ENCODE measurements at regions not wholly inside any gene's neighbourhood (a gene's known extent, or its start where the extent isn't known, plus 50 kb on each side); places are given as distances from the start of the nearest gene placed in this dataset.

GRCh38 chr1:98391175-98391574 is 270.3 kb upstream of the SNX7 start:
- H3K36me3 ChIP-seq (ENCODE audit: control insufficient read depth, insufficient read depth, low read length), result no peaks in the 10 kb centered on the region
- no peak for TF ChIP-seq CTCF (IDR thresholded peaks at IDR 0.05; ENCODE audit: insufficient read depth, low read length, poor library complexity, severe bottlenecking)
- no peak overlapping the region for H3K4me3 ChIP-seq (replicated peaks; ENCODE audit: low read depth, low read length)
- H3K27me3 ChIP-seq (replicated peaks; ENCODE audit: control insufficient read depth, insufficient read depth, low read length), result no peaks in the 10 kb centered on the region
- DNase-seq (ENCODE audit: extremely low read depth, insufficient read length), result no peak

GRCh38 chr1:98389809-98390208 is 271.7 kb upstream of the SNX7 start:
- no peak overlapping the region for H3K4me3 ChIP-seq (replicated peaks; ENCODE audit: low read depth, low read length)
- no peaks in the 10 kb centered on the region for H3K36me3 ChIP-seq (ENCODE audit: control insufficient read depth, insufficient read depth, low read length)
- DNase-seq (ENCODE audit: extremely low read depth, insufficient read length), result no peak
- H3K27me3 ChIP-seq (replicated peaks; ENCODE audit: control insufficient read depth, insufficient read depth, low read length), result no peaks in the 10 kb centered on the region
- no peak for TF ChIP-seq CTCF (IDR thresholded peaks at IDR 0.05; ENCODE audit: insufficient read depth, low read length, poor library complexity, severe bottlenecking)

GRCh38 chr1:98388441-98388840 is 273.1 kb upstream of the SNX7 start:
- TF ChIP-seq CTCF (IDR thresholded peaks at IDR 0.05; ENCODE audit: insufficient read depth, low read length, poor library complexity, severe bottlenecking), result no peak
- Histone ChIP-seq H3K27me3 (replicated peaks; ENCODE audit: control insufficient read depth, insufficient read depth, low read length) (no peaks in the 10 kb centered on the region), H3K4me3 (replicated peaks; ENCODE audit: low read depth, low read length) (no peak overlapping the region), H3K36me3 (ENCODE audit: control insufficient read depth, insufficient read depth, low read length) (no peaks in the 10 kb centered on the region)
- DNase-seq (ENCODE audit: extremely low read depth, insufficient read length), result no peak

- Histone ChIP-seq H3K36me3 (ENCODE audit: control insufficient read depth, insufficient read depth, low read length) (no peaks in the 10 kb centered on the region), H3K4me3 (replicated peaks; ENCODE audit: low read depth, low read length) (no peak overlapping the region), H3K27me3 (replicated peaks; ENCODE audit: control insufficient read depth, insufficient read depth, low read length) (no peaks in the 10 kb centered on the region)
- no peak for DNase-seq (ENCODE audit: extremely low read depth, insufficient read length)
- no peak for TF ChIP-seq CTCF (IDR thresholded peaks at IDR 0.05; ENCODE audit: insufficient read depth, low read length, poor library complexity, severe bottlenecking)
Observed at GRCh38 chr1:98387701-98388100, 273.8 kb upstream of the SNX7 start.

GRCh38 chr1:98386675-98387440 is 274.7 kb upstream of the SNX7 start:
- no peaks in the 10 kb centered on the region for H3K27me3 ChIP-seq (replicated peaks; ENCODE audit: control insufficient read depth, insufficient read depth, low read length)

More at GRCh38 chr1:98386675-98387440, 274.7 kb upstream of the SNX7 start:
- no peak for DNase-seq (ENCODE audit: extremely low read depth, insufficient read length)
- Histone ChIP-seq H3K36me3 (ENCODE audit: control insufficient read depth, insufficient read depth, low read length) (no peaks in the 10 kb centered on the region), H3K4me3 (replicated peaks; ENCODE audit: low read depth, low read length) (no peak overlapping the region)
- TF ChIP-seq CTCF (IDR thresholded peaks at IDR 0.05; ENCODE audit: insufficient read depth, low read length, poor library complexity, severe bottlenecking), result no peak
